Subcutaneous abdominal adipose tissue (tissue), 5 donors: ENCODE measurements at regions not wholly inside any gene's neighbourhood (a gene's known extent, or its start where the extent isn't known, plus 50 kb on each side); places are given as distances from the start of the nearest gene placed in this dataset.
"Not testable (repeated sequence)": the region's sequence is repeated elsewhere in the genome, so short reads cannot be mapped to it uniquely, and the experiment has no call there.

Source experiments
- H3K27ac ChIP-seq: one replicate; pipeline ENCODE4 v1.7.0; 2013; ENCODE audit warnings: low read depth, mild to moderate bottlenecking, inconsistent platforms, low read length, moderate library complexity
- H3K27me3 ChIP-seq, 5 donors: one replicate each; pipeline ENCODE4 v1.7.0; 2013; ENCODE audit warnings: low read length in 5 of 5, inconsistent platforms in 1 of 5; ENCODE audit not compliant: control insufficient read depth in 5 of 5, insufficient read depth in 4 of 5
- H3K36me3 ChIP-seq, 5 donors: one replicate each; pipeline ENCODE4 v1.7.0; 2013; ENCODE audit warnings: low read length in 5 of 5; ENCODE audit not compliant: control insufficient read depth in 5 of 5, insufficient read depth in 5 of 5
- H3K4me1 ChIP-seq, 5 donors: one replicate each; pipeline ENCODE4 v1.7.0; 2013; ENCODE audit warnings: low read length in 5 of 5, mild to moderate bottlenecking in 3 of 5, moderate library complexity in 1 of 5; ENCODE audit not compliant: control insufficient read depth in 5 of 5, insufficient read depth in 5 of 5
- H3K4me3 ChIP-seq, 5 donors: one replicate each; pipeline ENCODE4 v1.7.0; 2013; ENCODE audit warnings: low read length in 5 of 5, low read depth in 1 of 5
- H3K9ac ChIP-seq, 5 donors: one replicate each; pipeline ENCODE4 v1.7.0; 2013; ENCODE audit warnings: low read length in 5 of 5, mild to moderate bottlenecking in 4 of 5, moderate library complexity in 3 of 5
- H3K9me3 ChIP-seq, 5 donors: one replicate each; pipeline ENCODE4 v1.7.0; 2013; ENCODE audit warnings: low read length in 5 of 5; ENCODE audit not compliant: control insufficient read depth in 5 of 5
- donor health status: healthy.
- donor health status: healthy.
- donor health status: healthy.
- donor health status: healthy.
- donor health status: healthy.

DNA sequence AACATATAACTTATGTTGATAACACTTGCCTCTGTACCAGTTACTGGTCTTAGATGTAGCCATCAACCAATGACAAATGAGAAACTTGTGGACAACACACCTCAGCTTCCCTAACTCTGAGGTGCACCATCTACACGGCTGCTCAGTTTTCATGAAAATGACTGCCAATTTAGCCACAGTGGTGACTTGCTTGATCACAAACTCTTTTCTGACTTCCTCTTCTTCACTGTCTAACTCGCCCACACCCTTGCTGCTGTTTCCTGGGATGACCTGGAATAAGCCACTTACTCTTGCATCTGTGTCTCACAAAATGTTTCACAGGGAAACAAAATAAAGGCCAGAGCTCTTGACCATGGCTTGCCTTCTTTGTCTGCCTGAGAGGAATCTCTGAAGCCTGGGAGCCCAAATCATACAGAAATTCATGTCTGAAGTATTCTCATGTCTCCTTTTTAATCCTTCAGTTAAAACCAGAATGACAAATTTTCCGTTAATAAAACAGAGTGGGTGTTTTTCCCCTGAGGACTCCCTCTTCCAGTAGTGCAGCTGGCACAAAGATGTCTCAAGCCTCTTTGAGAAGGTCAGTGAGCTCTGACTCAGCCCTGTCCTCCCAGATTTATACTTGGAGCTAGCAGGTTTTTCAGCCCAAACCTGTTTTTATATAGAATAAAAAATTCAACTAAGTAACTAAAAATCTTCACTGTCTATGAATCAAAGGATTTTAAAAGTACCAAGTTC, 126.5 kb upstream of the PAM start:
- Histone ChIP-seq H3K9ac (no peak overlapping the region), H3K27me3 (no peaks in the 10 kb centered on the region)

DNA sequence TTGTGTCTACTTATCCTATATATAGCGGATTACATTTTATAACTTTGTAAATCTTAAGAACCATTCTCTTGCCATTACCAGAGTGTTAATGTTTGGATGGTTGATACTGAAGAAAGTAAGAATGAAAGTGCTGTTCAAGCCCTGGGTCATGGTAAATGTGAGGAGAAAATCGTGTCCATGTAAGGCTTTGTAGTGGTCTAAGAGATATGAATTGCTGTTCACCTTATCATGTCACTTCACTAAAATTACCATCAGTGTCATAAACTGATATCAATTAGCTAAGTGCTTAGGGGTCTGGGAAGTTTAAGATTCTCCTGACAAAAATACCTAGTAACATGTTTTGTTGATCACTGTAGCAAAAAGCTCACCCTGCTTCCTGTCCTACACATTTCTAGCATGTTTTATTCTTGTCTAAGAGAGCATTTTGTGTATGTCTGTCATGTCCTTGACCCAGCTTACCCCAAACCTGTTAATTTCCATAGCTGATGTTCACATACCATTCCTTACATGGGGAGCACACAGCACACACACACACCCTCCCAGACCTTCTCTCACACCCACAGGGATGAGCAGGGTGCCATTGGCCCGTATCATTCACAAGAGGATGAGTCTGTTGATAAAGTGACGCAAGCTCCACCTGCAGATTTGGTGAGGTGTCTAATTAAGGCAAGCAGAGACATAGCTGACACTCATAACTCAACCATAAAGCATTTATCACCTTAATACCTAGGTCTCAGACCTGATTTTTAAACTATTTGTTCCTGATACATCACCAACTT, 125.1 kb upstream of the PAM start:
- peaks cover 0 to 3% (median 0%) of the 10 kb centered on the region in 5 donors for H3K9me3 ChIP-seq
- no peaks in the 10 kb centered on the region for H3K4me1 ChIP-seq
- no peak overlapping the region for H3K27ac ChIP-seq
- no peaks in the 10 kb centered on the region for H3K36me3 ChIP-seq
- H3K4me3 ChIP-seq: no peak overlapping the region
- H3K27me3 ChIP-seq: no peaks in the 10 kb centered on the region
- no peak overlapping the region for H3K9ac ChIP-seq

More for the DNA sequence above, 126.5 kb upstream of the PAM start:
- H3K9me3 ChIP-seq: peaks cover 0 to under 1% (median 0%) of the 10 kb centered on the region in 5 donors
- no peaks in the 10 kb centered on the region for H3K4me1 ChIP-seq
- peak overlapping the region; percentile 34 for H3K27ac ChIP-seq
- no peak overlapping the region for H3K4me3 ChIP-seq
- H3K36me3 ChIP-seq: no peaks in the 10 kb centered on the region

DNA sequence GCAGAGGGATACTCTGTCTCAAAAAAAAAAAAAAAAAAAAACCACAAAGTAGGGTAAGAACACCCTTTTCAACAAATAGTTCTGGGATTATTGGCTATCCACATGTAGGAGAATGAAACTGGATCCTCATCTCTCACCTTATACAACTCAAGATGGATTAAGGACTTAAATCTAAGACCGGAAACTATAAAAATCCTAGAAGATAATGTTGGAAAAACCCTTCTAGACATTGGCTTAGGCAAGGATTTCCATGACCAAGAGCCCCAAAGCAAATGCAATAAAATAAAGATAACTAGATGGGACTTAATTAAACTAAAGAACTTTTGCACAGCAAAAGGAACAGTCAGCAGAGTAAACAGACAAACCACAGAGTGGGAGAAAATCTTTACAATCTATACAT, 119.7 kb upstream of the PAM start:
- not testable (repeated sequence) for H3K9me3 ChIP-seq, H3K9ac ChIP-seq, H3K27ac ChIP-seq, H3K36me3 ChIP-seq, H3K4me1 ChIP-seq, H3K4me3 ChIP-seq, H3K27me3 ChIP-seq

DNA sequence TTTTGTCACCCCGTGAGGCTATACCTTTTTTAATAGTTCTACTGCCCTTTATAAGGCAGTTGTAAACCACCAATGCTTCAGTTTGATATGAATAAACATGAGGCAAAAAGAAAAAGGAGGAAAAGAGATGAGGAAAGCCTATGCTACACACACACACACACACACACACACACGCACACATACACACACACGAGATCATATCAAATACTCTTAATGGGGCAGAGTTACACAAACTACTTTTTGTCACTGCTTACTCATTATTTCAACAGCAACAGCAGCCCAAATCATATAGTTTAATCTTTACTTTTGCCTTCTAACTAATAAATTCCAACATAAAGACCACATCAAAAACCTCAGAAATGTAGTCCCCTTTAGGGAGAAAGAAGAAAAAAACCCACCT, 116.8 kb upstream of the PAM start:
- H3K9ac ChIP-seq: no peak overlapping the region
- H3K4me3 ChIP-seq: no peak overlapping the region
- H3K9me3 ChIP-seq: peaks cover 0 to 3% (median 0%) of the 10 kb centered on the region in 5 donors
- H3K4me1 ChIP-seq: no peaks in the 10 kb centered on the region
- H3K27me3 ChIP-seq: no peaks in the 10 kb centered on the region
- H3K36me3 ChIP-seq: no peaks in the 10 kb centered on the region
- no peak overlapping the region for H3K27ac ChIP-seq

DNA sequence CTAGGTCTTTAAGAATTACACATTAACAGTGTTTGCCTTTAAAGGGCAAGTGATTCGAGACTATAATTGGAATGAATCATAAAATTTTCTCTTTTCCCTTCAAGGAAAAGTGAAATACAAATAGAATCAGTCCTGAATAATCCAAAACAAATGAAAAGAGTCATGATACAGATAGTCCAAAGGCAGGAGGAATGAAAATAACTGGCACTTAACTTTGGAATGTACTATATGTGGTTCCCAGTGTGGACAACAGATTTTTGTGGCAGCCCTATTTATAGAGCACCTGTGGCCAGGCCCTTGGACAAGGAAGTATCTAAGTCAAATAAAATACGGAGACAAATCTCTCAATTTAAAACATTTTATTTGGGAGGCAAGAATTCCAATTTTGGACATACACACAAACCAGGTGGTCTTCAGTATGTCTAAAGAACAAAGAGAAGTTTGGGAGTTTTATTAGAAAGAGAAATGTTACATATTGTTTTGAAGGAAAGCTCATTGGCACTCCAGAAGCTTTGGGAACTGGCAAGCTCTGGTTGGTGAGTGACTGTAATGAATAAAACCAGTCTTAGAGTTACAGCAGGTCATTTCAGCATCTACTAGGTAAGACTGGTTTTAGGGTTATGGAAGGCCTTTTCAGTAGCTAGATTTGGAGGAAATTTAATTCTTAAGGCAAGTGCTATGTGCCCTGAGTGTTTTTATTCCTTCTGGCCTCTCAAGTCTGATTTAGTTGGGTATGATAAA, 116.0 kb upstream of the PAM start:
- no peaks in the 10 kb centered on the region for H3K27me3 ChIP-seq
- H3K4me3 ChIP-seq: no peak overlapping the region
- H3K4me1 ChIP-seq: no peaks in the 10 kb centered on the region
- H3K9me3 ChIP-seq: peaks cover 0 to 3% (median 0%) of the 10 kb centered on the region in 5 donors
- H3K36me3 ChIP-seq: no peaks in the 10 kb centered on the region
- H3K27ac ChIP-seq: no peak overlapping the region
- H3K9ac ChIP-seq: no peak overlapping the region

DNA sequence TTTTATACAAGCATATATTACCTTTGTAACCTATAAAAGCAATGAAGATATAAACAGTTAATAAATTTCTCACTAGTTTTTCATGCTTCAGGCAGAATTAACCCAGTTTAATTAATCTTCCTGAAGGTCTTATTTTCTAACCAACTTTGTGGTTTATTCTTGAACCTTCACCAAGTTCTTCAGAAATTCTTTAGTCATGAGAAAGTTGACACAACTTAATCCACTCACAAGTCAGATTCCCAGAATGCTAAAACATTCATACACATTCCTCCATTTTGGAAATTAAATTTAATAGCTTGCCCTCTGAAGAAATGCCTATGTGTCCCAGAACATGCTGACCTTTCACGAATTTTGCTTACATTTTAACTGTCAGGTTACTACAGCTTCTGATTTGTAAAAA, 105.4 kb upstream of the PAM start:
- H3K4me1 ChIP-seq: peaks cover 0 to 5% (median 0%) of the 10 kb centered on the region in 5 donors
- no peaks in the 10 kb centered on the region for H3K27me3 ChIP-seq
- no peak overlapping the region for H3K9ac ChIP-seq
- H3K9me3 ChIP-seq: peaks cover 0 to 4% (median 0%) of the 10 kb centered on the region in 5 donors
- no peak overlapping the region for H3K27ac ChIP-seq
- H3K36me3 ChIP-seq: no peaks in the 10 kb centered on the region
- H3K4me3 ChIP-seq: no peak overlapping the region

DNA sequence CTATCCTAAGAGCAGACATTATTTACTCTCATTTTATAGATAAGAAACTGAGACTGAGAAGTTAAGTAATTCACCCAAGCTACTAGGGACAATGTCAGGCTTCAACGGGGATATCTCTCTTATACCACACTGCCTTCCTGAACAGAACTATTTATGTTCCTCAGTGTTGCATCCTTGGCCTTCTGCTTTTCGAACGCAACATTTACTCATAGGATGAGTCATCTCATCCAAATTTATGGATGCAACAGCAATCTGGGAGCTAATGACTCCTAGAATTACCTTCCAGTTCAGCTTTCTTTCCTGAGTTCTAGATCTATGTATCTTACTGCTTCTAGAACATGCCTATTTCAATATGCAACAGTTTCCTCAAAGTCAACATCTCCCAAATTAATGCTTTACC, 103.6 kb upstream of the PAM start:
- Histone ChIP-seq H3K4me1 (peaks cover 0 to 11% (median 0%) of the 10 kb centered on the region in 5 donors), H3K9ac (no peak overlapping the region), H3K36me3 (no peaks in the 10 kb centered on the region), H3K27ac (no peak overlapping the region), H3K27me3 (no peaks in the 10 kb centered on the region), H3K9me3 (no peaks in the 10 kb centered on the region), H3K4me3 (no peak overlapping the region)

DNA sequence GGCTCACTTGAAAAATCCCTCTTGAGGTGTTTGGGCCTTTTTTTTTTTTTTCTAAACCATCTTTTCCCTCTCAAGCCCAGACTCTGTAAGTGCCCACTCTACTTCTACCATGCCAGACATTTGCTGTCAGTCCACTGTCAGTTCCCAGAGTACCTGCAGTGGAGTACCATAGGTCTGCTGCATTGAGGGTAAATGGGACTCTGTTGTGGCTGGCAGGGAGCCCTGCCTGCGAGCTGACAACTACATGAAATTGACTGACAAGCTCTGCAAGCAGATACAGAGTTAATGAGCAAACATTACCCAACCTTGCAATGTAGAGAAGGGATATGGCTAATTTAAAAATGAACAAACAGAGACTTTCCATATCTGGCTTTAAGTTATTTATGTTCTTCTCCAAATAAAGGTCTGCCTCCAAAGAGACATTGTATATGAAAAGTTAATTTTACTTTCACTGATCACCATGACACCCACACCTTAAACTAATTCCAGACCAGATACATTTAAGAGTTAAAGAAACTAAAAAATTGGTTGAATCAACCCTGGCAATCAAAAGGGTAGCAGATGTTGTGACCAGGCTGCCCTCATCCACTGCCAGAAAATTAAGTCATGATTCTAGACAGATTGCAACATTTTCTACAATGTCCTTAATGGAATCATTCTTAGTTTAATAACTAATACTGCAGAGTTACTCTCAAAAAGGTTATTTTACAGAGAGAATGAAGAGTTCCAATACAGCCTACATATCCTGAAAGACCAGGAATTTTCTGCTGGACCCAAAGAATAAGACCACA, 100.4 kb upstream of the PAM start:
- H3K27me3 ChIP-seq: no peaks in the 10 kb centered on the region
- peaks cover 0 to 10% (median 0%) of the 10 kb centered on the region in 5 donors for H3K4me1 ChIP-seq
- H3K9me3 ChIP-seq: no peaks in the 10 kb centered on the region
- H3K27ac ChIP-seq: no peak overlapping the region
- no peak overlapping the region for H3K9ac ChIP-seq
- no peak overlapping the region for H3K4me3 ChIP-seq
- H3K36me3 ChIP-seq: no peaks in the 10 kb centered on the region

DNA sequence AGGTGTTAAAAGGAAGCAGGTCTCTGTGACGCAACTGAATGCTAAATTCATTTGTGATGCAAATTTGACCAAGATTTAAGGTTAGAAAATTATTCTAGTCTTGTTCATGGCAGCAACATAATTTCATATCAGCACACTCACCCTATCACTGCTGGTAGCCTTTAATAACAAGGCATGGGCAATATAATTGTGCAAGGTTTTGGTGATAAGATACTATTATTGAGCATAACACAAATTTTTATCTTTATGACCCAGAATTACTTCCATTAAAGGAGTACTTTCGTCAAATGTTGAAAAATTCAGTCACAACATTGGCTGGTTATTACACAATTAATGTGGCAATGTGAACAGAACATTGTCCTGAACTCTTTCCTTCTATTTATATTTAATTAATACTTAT, 96.0 kb upstream of the PAM start:
- no peak overlapping the region for H3K4me3 ChIP-seq
- H3K9ac ChIP-seq: no peak overlapping the region
- no peak overlapping the region for H3K27ac ChIP-seq
- no peaks in the 10 kb centered on the region for H3K9me3 ChIP-seq
- H3K27me3 ChIP-seq: no peaks in the 10 kb centered on the region
- H3K36me3 ChIP-seq: no peaks in the 10 kb centered on the region
- H3K4me1 ChIP-seq: peaks cover 0 to 8% (median 0%) of the 10 kb centered on the region in 5 donors
